ENCODE measurements at regions not wholly inside any gene's neighbourhood (a gene's known extent, or its start where the extent isn't known, plus 50 kb on each side); places are given as distances from the start of the nearest gene placed in this dataset.

GRCh38 chr4:116323606-116324005, 761.8 kb downstream of the TRAM1L1 start:
- no peak for DNase-seq (ENCODE audit: insufficient read length, low spot score, missing footprints)
- H3K36me3 ChIP-seq (ENCODE audit: insufficient read depth, low read length), result no peaks in the 10 kb centered on the region
- no peak overlapping the region for H3K27ac ChIP-seq (ENCODE audit: low read depth, low read length)
- H2AFZ ChIP-seq (ENCODE audit: low read length), result no peak overlapping the region
- H3K4me3 ChIP-seq (ENCODE audit: insufficient read depth, low read length), result no peak overlapping the region
- no peaks in the 10 kb centered on the region for H3K79me2 ChIP-seq (ENCODE audit: insufficient read depth, low read length)
- no peak for TF ChIP-seq CTCF (IDR thresholded peaks at IDR 0.05; ENCODE audit: extremely low read depth, low read depth, low read length)
- no peaks in the 10 kb centered on the region for H3K9me3 ChIP-seq (ENCODE audit: low read depth, low read length)
- H3K4me2 ChIP-seq (ENCODE audit: insufficient read depth, low read length), result no peak overlapping the region
- no peaks in the 10 kb centered on the region for H4K20me1 ChIP-seq (ENCODE audit: insufficient read depth, low read length)
- no peaks in the 10 kb centered on the region for H3K27me3 ChIP-seq (ENCODE audit: insufficient read depth, low read length)
- no peaks in the 10 kb centered on the region for H3K4me1 ChIP-seq (ENCODE audit: insufficient read depth, low read length)

- Histone ChIP-seq H3K36me3 (ENCODE audit: insufficient read depth, low read length) (no peaks in the 10 kb centered on the region), H3K4me1 (ENCODE audit: insufficient read depth, low read length) (no peaks in the 10 kb centered on the region), H3K9me3 (ENCODE audit: low read depth, low read length) (no peaks in the 10 kb centered on the region), H3K4me3 (ENCODE audit: insufficient read depth, low read length) (no peak overlapping the region), H4K20me1 (ENCODE audit: insufficient read depth, low read length) (no peaks in the 10 kb centered on the region), H2AFZ (ENCODE audit: low read length) (no peak overlapping the region), H3K4me2 (ENCODE audit: insufficient read depth, low read length) (no peak overlapping the region), H3K79me2 (ENCODE audit: insufficient read depth, low read length) (no peaks in the 10 kb centered on the region), H3K27me3 (ENCODE audit: insufficient read depth, low read length) (no peaks in the 10 kb centered on the region), H3K27ac (ENCODE audit: low read depth, low read length) (no peak overlapping the region)
- no peak for TF ChIP-seq CTCF (IDR thresholded peaks at IDR 0.05; ENCODE audit: extremely low read depth, low read depth, low read length)
- DNase-seq (ENCODE audit: insufficient read length, low spot score, missing footprints), result no peak
Measured at GRCh38 chr4:116321471-116321870, 763.9 kb downstream of the TRAM1L1 start.

- no peak for DNase-seq (ENCODE audit: insufficient read length, low spot score, missing footprints)
- Histone ChIP-seq H3K79me2 (ENCODE audit: insufficient read depth, low read length) (no peaks in the 10 kb centered on the region), H2AFZ (ENCODE audit: low read length) (no peak overlapping the region), H3K36me3 (ENCODE audit: insufficient read depth, low read length) (no peaks in the 10 kb centered on the region), H4K20me1 (ENCODE audit: insufficient read depth, low read length) (no peaks in the 10 kb centered on the region), H3K27ac (ENCODE audit: low read depth, low read length) (no peak overlapping the region), H3K4me3 (ENCODE audit: insufficient read depth, low read length) (no peak overlapping the region), H3K4me1 (ENCODE audit: insufficient read depth, low read length) (no peaks in the 10 kb centered on the region), H3K27me3 (ENCODE audit: insufficient read depth, low read length) (no peaks in the 10 kb centered on the region), H3K4me2 (ENCODE audit: insufficient read depth, low read length) (no peak overlapping the region), H3K9me3 (ENCODE audit: low read depth, low read length) (no peaks in the 10 kb centered on the region)
- TF ChIP-seq CTCF (IDR thresholded peaks at IDR 0.05; ENCODE audit: extremely low read depth, low read depth, low read length), result no peak
Measured at GRCh38 chr4:116320859-116321258, 764.5 kb downstream of the TRAM1L1 start.

- peaks cover 4% of the 10 kb centered on the region for H3K9me3 ChIP-seq (ENCODE audit: low read depth, low read length)
- DNase-seq (ENCODE audit: insufficient read length, low spot score, missing footprints), result no peak
- H3K27ac ChIP-seq (ENCODE audit: low read depth, low read length), result no peak overlapping the region
- no peak overlapping the region for H2AFZ ChIP-seq (ENCODE audit: low read length)
- no peak overlapping the region for H3K4me3 ChIP-seq (ENCODE audit: insufficient read depth, low read length)
- no peaks in the 10 kb centered on the region for H3K27me3 ChIP-seq (ENCODE audit: insufficient read depth, low read length)
- no peaks in the 10 kb centered on the region for H3K36me3 ChIP-seq (ENCODE audit: insufficient read depth, low read length)
- TF ChIP-seq CTCF (IDR thresholded peaks at IDR 0.05; ENCODE audit: extremely low read depth, low read depth, low read length), result no peak
- no peaks in the 10 kb centered on the region for H3K4me1 ChIP-seq (ENCODE audit: insufficient read depth, low read length)
- no peaks in the 10 kb centered on the region for H4K20me1 ChIP-seq (ENCODE audit: insufficient read depth, low read length)
- no peaks in the 10 kb centered on the region for H3K79me2 ChIP-seq (ENCODE audit: insufficient read depth, low read length)
- no peak overlapping the region for H3K4me2 ChIP-seq (ENCODE audit: insufficient read depth, low read length)
Measured at GRCh38 chr4:116303736-116304188, 781.6 kb downstream of the TRAM1L1 start.

Data from osteoblast (primary cell).